HUES48 (cell line): ENCODE measurements at regions not wholly inside any gene's neighbourhood (a gene's known extent, or its start where the extent isn't known, plus 50 kb on each side); places are given as distances from the start of the nearest gene placed in this dataset.

Experiments used
- H3K27ac ChIP-seq: one replicate; pipeline ENCODE4 v1.7.0; 2013; ENCODE audit warnings: low read depth, low read length, inconsistent platforms
- H3K27me3 ChIP-seq: 2 replicates; pipeline ENCODE4 v1.6.1; 2013; ENCODE audit warnings: mild to moderate bottlenecking, low read length; ENCODE audit not compliant: control insufficient read depth, insufficient read depth
- H3K36me3 ChIP-seq: 2 replicates; pipeline ENCODE4 v1.6.1; 2013; ENCODE audit warnings: low read length; ENCODE audit not compliant: control insufficient read depth, insufficient read depth
- H3K4me1 ChIP-seq: 2 replicates; pipeline ENCODE4 v1.6.1; 2013; ENCODE audit warnings: mild to moderate bottlenecking, low read length; ENCODE audit not compliant: control insufficient read depth, insufficient read depth
- H3K4me3 ChIP-seq: 2 replicates; pipeline ENCODE4 v1.5.1; 2013; ENCODE audit warnings: mild to moderate bottlenecking, low read depth, low read length
- H3K9ac ChIP-seq: 2 replicates; pipeline ENCODE4 v1.6.1; 2013; ENCODE audit warnings: mild to moderate bottlenecking, low read depth, low read length, moderate library complexity
- H3K9me3 ChIP-seq: 2 replicates; pipeline ENCODE4 v1.6.1; 2013; ENCODE audit warnings: low read length; ENCODE audit not compliant: control insufficient read depth, insufficient read depth

- no peak overlapping the region for H3K4me3 ChIP-seq
- H3K27ac ChIP-seq = no peak overlapping the region
- no peaks in the 10 kb centered on the region for H3K27me3 ChIP-seq
- H3K9me3 ChIP-seq = peaks cover 11% of the 10 kb centered on the region; the same call in 1 of the 2 replicates
- H3K9ac ChIP-seq = no peak overlapping the region
- H3K4me1 ChIP-seq = no peaks in the 10 kb centered on the region
- no peaks in the 10 kb centered on the region for H3K36me3 ChIP-seq
These were observed 195.2 kb downstream of the PDCD6IP start for GRCh38 chr3:33993631-33994030.

- Histone ChIP-seq H3K9ac (no peak overlapping the region), H3K27me3 (no peaks in the 10 kb centered on the region), H3K4me3 (no peak overlapping the region), H3K4me1 (no peaks in the 10 kb centered on the region), H3K9me3 (peaks cover 11% of the 10 kb centered on the region; the same call in 1 of the 2 replicates), H3K36me3 (no peaks in the 10 kb centered on the region), H3K27ac (no peak overlapping the region)
These were observed 196.1 kb downstream of the PDCD6IP start for GRCh38 chr3:33994568-33994967.

- no peaks in the 10 kb centered on the region for H3K36me3 ChIP-seq
- H3K4me3 ChIP-seq = no peak overlapping the region
- H3K9ac ChIP-seq = no peak overlapping the region
- H3K27ac ChIP-seq = no peak overlapping the region
- H3K9me3 ChIP-seq = no peaks in the 10 kb centered on the region; the same call in 1 of the 2 replicates
- H3K27me3 ChIP-seq = no peaks in the 10 kb centered on the region
- H3K4me1 ChIP-seq = no peaks in the 10 kb centered on the region
These were observed 201.9 kb downstream of the PDCD6IP start for GRCh38 chr3:34000301-34000700.

GRCh38 chr3:34001022-34001421 is 202.6 kb downstream of the PDCD6IP start:
- no peaks in the 10 kb centered on the region for H3K27me3 ChIP-seq
- H3K9me3 ChIP-seq = no peaks in the 10 kb centered on the region
- H3K4me1 ChIP-seq = no peaks in the 10 kb centered on the region
- no peak overlapping the region for H3K9ac ChIP-seq
- no peak overlapping the region for H3K27ac ChIP-seq
- H3K4me3 ChIP-seq = no peak overlapping the region
- no peaks in the 10 kb centered on the region for H3K36me3 ChIP-seq

GRCh38 chr3:34001990-34002389 is 203.6 kb downstream of the PDCD6IP start:
- no peak overlapping the region for H3K27ac ChIP-seq
- no peaks in the 10 kb centered on the region for H3K36me3 ChIP-seq
- H3K4me1 ChIP-seq = no peaks in the 10 kb centered on the region
- no peaks in the 10 kb centered on the region for H3K27me3 ChIP-seq
- no peak overlapping the region for H3K9ac ChIP-seq
- no peak overlapping the region for H3K4me3 ChIP-seq
- H3K9me3 ChIP-seq = no peaks in the 10 kb centered on the region

- Histone ChIP-seq H3K9ac (no peak overlapping the region), H3K36me3 (no peaks in the 10 kb centered on the region), H3K4me3 (no peak overlapping the region), H3K27me3 (no peaks in the 10 kb centered on the region), H3K9me3 (no peaks in the 10 kb centered on the region), H3K4me1 (0 out of 2 replicates have a peak, but pooled peaks cover under 1% of the 10 kb centered on the region), H3K27ac (no peak overlapping the region)
These were observed 204.2 kb downstream of the PDCD6IP start for GRCh38 chr3:34002569-34003100.

GRCh38 chr3:34005886-34006285 is 207.5 kb downstream of the PDCD6IP start:
- H3K27ac ChIP-seq = no peak overlapping the region
- H3K36me3 ChIP-seq = no peaks in the 10 kb centered on the region
- peaks cover 15% of the 10 kb centered on the region for H3K4me1 ChIP-seq
- no peaks in the 10 kb centered on the region for H3K27me3 ChIP-seq
- no peaks in the 10 kb centered on the region for H3K9me3 ChIP-seq
- no peak overlapping the region for H3K9ac ChIP-seq
- no peak overlapping the region for H3K4me3 ChIP-seq

- H3K4me3 ChIP-seq = no peak overlapping the region
- H3K4me1 ChIP-seq = peaks cover 18% of the 10 kb centered on the region
- H3K27me3 ChIP-seq = no peaks in the 10 kb centered on the region
- no peaks in the 10 kb centered on the region for H3K36me3 ChIP-seq
- H3K27ac ChIP-seq = peak overlapping the region; percentile 86
- H3K9me3 ChIP-seq = no peaks in the 10 kb centered on the region
- no peak overlapping the region for H3K9ac ChIP-seq
These were observed 209.8 kb downstream of the PDCD6IP start for GRCh38 chr3:34008191-34008590.

- Histone ChIP-seq H3K4me3 (no peak overlapping the region), H3K9me3 (no peaks in the 10 kb centered on the region), H3K9ac (no peak overlapping the region), H3K27me3 (no peaks in the 10 kb centered on the region), H3K27ac (peak overlapping the region; percentile 86), H3K4me1 (peaks cover 18% of the 10 kb centered on the region), H3K36me3 (no peaks in the 10 kb centered on the region)
These were observed 210.7 kb downstream of the PDCD6IP start for GRCh38 chr3:34008836-34009809.

GRCh38 chr3:34011171-34012101 is 213.0 kb downstream of the PDCD6IP start:
- Histone ChIP-seq H3K36me3 (no peaks in the 10 kb centered on the region), H3K27ac (peak overlapping the region; percentile 81), H3K27me3 (no peaks in the 10 kb centered on the region), H3K9me3 (no peaks in the 10 kb centered on the region), H3K9ac (no peak overlapping the region), H3K4me3 (no peak overlapping the region), H3K4me1 (peaks cover 18% of the 10 kb centered on the region)
